ENCODE measurements at regions not wholly inside any gene's neighbourhood (a gene's known extent, or its start where the extent isn't known, plus 50 kb on each side); places are given as distances from the start of the nearest gene placed in this dataset.
"Not testable (repeated sequence)": the region's sequence is repeated elsewhere in the genome, so short reads cannot be mapped to it uniquely, and the experiment has no call there.

DNA sequence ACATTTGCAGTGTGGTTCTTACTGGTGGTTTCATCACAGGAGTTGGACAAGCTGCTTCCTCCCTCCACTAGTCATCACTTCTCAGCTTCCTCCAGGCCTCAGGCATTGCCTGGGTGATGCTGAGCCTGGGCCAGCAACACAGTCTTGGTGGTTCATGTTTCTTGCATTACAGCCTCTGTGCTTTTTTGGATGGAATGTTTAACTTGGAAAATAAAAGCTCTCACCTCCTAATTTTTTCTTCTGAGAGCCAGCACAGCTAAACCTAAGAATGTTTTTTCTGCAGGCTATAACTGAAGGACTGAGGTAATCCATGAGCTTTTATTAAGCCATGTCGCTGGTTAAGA is 66.1 kb upstream of the RHOU start:
- Histone ChIP-seq H3K4me3 (ENCODE audit: low read depth, low read length) (no peak overlapping the region), H3K27ac (ENCODE audit: extremely low read depth, low read depth, low read length) (no peak overlapping the region), H3K36me3 (ENCODE audit: control insufficient read depth in 2 of 2, insufficient read depth in 1 of 2, low read length in 2 of 2) (no peaks in the 10 kb centered on the region), H3K4me1 (ENCODE audit: control insufficient read depth, insufficient read depth, low read length) (no peaks in the 10 kb centered on the region), H3K9me3 (ENCODE audit: control insufficient read depth, insufficient read depth, low read depth, low read length) (no peaks in the 10 kb centered on the region)
- TF ChIP-seq SCRT2 (tag by site-specific recombination; IDR thresholded peaks at IDR 0.05) = peak; percentile 19; the same call in 1 of the 2 replicates
- no peak for TF ChIP-seq KLF9 (tag by site-specific recombination; IDR thresholded peaks at IDR 0.05; ENCODE audit: low read depth)
- TF ChIP-seq, protein P1, sequence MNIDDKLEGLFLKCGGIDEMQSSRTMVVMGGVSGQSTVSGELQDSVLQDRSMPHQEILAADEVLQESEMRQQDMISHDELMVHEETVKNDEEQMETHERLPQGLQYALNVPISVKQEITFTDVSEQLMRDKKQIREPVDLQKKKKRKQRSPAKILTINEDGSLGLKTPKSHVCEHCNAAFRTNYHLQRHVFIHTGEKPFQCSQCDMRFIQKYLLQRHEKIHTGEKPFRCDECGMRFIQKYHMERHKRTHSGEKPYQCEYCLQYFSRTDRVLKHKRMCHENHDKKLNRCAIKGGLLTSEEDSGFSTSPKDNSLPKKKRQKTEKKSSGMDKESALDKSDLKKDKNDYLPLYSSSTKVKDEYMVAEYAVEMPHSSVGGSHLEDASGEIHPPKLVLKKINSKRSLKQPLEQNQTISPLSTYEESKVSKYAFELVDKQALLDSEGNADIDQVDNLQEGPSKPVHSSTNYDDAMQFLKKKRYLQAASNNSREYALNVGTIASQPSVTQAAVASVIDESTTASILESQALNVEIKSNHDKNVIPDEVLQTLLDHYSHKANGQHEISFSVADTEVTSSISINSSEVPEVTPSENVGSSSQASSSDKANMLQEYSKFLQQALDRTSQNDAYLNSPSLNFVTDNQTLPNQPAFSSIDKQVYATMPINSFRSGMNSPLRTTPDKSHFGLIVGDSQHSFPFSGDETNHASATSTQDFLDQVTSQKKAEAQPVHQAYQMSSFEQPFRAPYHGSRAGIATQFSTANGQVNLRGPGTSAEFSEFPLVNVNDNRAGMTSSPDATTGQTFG (tag by site-specific recombination; IDR thresholded peaks at IDR 0.05; ENCODE audit: borderline replicate concordance) = no peak
- no peak for TF ChIP-seq ZNF426 (tag by site-specific recombination; IDR thresholded peaks at IDR 0.05)
- ChIA-PET POLR2A (no interaction called here), CTCF (interaction anchor here (0.6 to 3.7 kb wide), 6 partner anchors 22 to 1126 kb away, joined by 3 to 19 read pairs (median 4); no protein-coding TSS in a partner anchor)

DNA sequence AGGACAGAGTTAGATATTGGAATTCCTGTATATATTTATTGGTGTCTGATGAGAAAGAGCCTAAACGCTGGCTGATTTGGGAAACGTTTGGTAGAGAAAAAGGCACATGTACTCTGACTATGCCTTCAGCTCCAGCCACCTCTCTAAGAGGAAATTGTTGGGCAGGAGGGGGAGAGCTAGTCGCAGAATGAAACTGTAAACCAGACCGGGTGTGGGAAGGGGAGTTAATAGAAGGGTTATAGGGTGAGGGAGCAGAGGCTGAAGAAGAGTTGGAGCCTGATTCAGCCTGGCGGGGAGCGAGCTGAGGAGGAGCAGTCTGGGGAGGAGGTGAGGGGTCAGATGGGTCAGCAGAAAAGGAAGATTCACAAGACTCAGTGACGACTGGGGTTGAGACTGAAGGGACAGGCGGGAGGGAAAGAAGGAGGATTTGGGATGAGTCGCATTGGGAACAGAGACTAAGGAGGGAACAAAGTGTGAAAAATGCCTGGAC is 54.2 kb upstream of the RHOU start:
- POLR2A ChIA-PET; H3K4me3 ChIP-seq (ENCODE audit: low read depth, low read length); H3K9me3 ChIP-seq (ENCODE audit: control insufficient read depth, insufficient read depth, low read depth, low read length); H3K36me3 ChIP-seq (ENCODE audit: control insufficient read depth in 2 of 2, insufficient read depth in 1 of 2, low read length in 2 of 2); H3K27ac ChIP-seq (ENCODE audit: extremely low read depth, low read depth, low read length); H3K4me1 ChIP-seq (ENCODE audit: control insufficient read depth, insufficient read depth, low read length): not testable (repeated sequence)
- CTCF ChIA-PET = interaction anchor here (0.6 to 1.4 kb wide), 5 partner anchors 11 to 47 kb away, joined by 3 to 4 read pairs (median 3); no protein-coding TSS in a partner anchor
- 0 out of 2 replicates have a peak, but pooled peaks have one; percentile 2 for TF ChIP-seq ZNF555 (tag by site-specific recombination; conservative IDR thresholded peaks at IDR 0.05)

DNA sequence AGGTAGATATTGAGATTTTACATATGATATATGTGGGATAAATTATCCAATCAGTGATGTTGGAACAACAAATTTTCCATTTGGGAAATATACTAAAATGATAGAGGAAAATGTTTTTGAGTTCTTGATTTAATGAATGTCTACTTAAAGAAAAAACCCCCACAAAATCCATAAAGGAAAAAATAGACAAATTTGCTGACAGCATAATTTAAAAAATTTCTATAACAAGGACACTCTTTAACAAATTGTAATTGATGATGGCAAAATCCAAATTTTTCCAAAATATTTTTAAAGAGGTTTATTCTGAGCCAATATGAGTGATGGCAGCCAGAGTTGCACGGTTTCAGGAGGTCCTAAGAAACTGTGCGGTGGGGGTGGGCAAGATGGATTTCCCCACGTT is 51.9 kb upstream of the RHOU start:
- H3K27ac ChIP-seq (ENCODE audit: extremely low read depth, low read depth, low read length) = no peak overlapping the region
- TF ChIP-seq ZNF785 (tag by site-specific recombination; IDR thresholded peaks at IDR 0.05) (no peak), ZNF292 (tag by site-specific recombination; IDR thresholded peaks at IDR 0.05; ENCODE audit: borderline replicate concordance, low read depth) (no peak), ZNF76 (tag by site-specific recombination; IDR thresholded peaks at IDR 0.05; ENCODE audit: borderline replicate concordance, low read depth) (no peak), ZSCAN30 (tag by site-specific recombination; IDR thresholded peaks at IDR 0.05) (no peak), GLIS1 (tag by site-specific recombination; IDR thresholded peaks at IDR 0.05) (no peak), ZNF341 (tag by site-specific recombination; IDR thresholded peaks at IDR 0.05; ENCODE audit: low read depth) (no peak), KLF1 (tag by site-specific recombination; IDR thresholded peaks at IDR 0.05) (no peak)
- TF ChIP-seq, protein P2, sequence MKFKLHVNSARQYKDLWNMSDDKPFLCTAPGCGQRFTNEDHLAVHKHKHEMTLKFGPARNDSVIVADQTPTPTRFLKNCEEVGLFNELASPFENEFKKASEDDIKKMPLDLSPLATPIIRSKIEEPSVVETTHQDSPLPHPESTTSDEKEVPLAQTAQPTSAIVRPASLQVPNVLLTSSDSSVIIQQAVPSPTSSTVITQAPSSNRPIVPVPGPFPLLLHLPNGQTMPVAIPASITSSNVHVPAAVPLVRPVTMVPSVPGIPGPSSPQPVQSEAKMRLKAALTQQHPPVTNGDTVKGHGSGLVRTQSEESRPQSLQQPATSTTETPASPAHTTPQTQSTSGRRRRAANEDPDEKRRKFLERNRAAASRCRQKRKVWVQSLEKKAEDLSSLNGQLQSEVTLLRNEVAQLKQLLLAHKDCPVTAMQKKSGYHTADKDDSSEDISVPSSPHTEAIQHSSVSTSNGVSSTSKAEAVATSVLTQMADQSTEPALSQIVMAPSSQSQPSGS (tag by site-specific recombination; IDR thresholded peaks at IDR 0.05; ENCODE audit: low read depth) = no peak
- TF ChIP-seq, protein P3, sequence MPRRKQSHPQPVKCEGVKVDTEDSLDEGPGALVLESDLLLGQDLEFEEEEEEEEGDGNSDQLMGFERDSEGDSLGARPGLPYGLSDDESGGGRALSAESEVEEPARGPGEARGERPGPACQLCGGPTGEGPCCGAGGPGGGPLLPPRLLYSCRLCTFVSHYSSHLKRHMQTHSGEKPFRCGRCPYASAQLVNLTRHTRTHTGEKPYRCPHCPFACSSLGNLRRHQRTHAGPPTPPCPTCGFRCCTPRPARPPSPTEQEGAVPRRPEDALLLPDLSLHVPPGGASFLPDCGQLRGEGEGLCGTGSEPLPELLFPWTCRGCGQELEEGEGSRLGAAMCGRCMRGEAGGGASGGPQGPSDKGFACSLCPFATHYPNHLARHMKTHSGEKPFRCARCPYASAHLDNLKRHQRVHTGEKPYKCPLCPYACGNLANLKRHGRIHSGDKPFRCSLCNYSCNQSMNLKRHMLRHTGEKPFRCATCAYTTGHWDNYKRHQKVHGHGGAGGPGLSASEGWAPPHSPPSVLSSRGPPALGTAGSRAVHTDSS (tag by site-specific recombination; IDR thresholded peaks at IDR 0.05) = no peak
- TF ChIP-seq, protein P4, sequence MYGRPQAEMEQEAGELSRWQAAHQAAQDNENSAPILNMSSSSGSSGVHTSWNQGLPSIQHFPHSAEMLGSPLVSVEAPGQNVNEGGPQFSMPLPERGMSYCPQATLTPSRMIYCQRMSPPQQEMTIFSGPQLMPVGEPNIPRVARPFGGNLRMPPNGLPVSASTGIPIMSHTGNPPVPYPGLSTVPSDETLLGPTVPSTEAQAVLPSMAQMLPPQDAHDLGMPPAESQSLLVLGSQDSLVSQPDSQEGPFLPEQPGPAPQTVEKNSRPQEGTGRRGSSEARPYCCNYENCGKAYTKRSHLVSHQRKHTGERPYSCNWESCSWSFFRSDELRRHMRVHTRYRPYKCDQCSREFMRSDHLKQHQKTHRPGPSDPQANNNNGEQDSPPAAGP (tag by site-specific recombination; IDR thresholded peaks at IDR 0.05) = no peak
- no peaks in the 10 kb centered on the region for H3K9me3 ChIP-seq (ENCODE audit: control insufficient read depth, insufficient read depth, low read depth, low read length)
- ChIA-PET POLR2A (no interaction called here), CTCF (no interaction called here)
- no peak overlapping the region for H3K4me3 ChIP-seq (ENCODE audit: low read depth, low read length)
- no peaks in the 10 kb centered on the region for H3K36me3 ChIP-seq (ENCODE audit: control insufficient read depth in 2 of 2, insufficient read depth in 1 of 2, low read length in 2 of 2)
- no peaks in the 10 kb centered on the region for H3K4me1 ChIP-seq (ENCODE audit: control insufficient read depth, insufficient read depth, low read length)
